HG03045 (cell line): ENCODE measurements at regions not wholly inside any gene's neighbourhood (a gene's known extent, or its start where the extent isn't known, plus 50 kb on each side); places are given as distances from the start of the nearest gene placed in this dataset.
"Not testable (repeated sequence)": the region's sequence is repeated elsewhere in the genome, so short reads cannot be mapped to it uniquely, and the experiment has no call there.

Experiments
- ATAC-seq: cut with Tn5 transposase; IDR thresholded peaks from one replicate; pipeline ENCODE4 v1.9.1; 2021; ENCODE audit warnings: mild to moderate bottlenecking, moderate library complexity; ENCODE audit not compliant: unreplicated experiment

GRCh38 chr3:127520993-127521392 lies 69.5 kb downstream of the TPRA1 start:
- ATAC-seq = no peak

- ATAC-seq = no peak
Observed at GRCh38 chr3:127518456-127519081, 72.0 kb downstream of the TPRA1 start.

DNA sequence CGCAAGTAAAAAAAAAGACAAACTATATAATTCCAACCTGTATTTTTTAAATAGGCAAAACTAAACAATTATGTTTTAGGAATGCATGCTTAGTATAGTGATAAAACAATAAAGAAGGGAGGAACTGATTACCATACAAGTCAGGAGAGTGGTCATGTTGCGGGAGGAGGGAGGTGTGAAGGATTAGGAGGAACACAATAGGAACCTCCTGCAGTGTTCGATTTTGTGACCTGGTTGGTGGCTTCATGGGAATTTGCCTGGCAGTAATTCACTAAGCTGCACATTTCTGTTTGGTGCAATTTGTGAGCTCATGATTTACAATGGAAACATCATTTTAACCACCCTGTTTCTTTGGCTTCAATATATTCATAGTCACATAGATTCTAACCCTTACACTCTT lies 78.3 kb downstream of the TPRA1 start:
- no peak for ATAC-seq

GRCh38 chr3:127501177-127501576 lies 89.4 kb downstream of the TPRA1 start:
- no peak for ATAC-seq

GRCh38 chr3:127497676-127498075 lies 92.9 kb downstream of the TPRA1 start:
- ATAC-seq = no peak

- ATAC-seq = no peak
Observed at GRCh38 chr3:127497166-127497565, 93.4 kb downstream of the TPRA1 start.

DNA sequence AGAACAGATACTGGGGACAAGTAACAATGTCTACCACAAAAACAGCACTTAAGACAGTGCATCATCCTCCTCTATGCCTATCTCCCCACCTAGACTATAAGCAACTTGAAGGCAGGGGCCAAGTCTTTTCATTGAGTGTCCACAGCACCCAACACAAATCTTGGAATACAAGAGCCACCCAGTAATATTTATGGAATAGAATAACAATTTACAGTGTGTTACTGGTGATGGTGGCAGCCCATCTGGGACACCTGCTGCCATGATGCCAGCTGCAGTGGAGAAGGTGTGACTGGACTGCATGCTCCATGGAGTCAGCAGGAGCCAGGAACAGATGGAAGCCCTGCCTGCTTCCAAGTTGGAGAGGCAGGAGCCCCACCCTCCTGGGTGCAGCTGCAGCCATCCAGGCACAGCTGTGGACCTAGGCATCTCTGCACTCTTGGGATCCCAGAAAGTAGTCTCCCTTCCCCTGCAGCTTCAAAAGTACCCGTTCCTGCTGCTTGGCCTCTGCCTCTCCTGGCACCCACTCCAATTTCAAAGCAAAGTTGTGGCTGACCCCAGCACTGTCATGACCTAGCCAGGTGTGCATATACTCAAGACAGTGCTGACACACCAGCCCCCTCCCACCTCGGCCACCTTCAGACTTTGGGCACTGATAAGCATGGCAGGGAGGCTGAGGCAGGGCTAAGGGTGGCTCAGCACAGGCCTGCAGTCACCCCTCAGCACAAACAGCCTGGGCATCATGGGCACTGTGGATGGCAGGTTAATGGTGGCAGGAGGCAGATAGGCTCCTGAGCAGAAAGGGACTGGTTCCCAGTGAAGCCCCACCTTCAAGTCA lies 94.5 kb downstream of the TPRA1 start:
- no peak for ATAC-seq

DNA sequence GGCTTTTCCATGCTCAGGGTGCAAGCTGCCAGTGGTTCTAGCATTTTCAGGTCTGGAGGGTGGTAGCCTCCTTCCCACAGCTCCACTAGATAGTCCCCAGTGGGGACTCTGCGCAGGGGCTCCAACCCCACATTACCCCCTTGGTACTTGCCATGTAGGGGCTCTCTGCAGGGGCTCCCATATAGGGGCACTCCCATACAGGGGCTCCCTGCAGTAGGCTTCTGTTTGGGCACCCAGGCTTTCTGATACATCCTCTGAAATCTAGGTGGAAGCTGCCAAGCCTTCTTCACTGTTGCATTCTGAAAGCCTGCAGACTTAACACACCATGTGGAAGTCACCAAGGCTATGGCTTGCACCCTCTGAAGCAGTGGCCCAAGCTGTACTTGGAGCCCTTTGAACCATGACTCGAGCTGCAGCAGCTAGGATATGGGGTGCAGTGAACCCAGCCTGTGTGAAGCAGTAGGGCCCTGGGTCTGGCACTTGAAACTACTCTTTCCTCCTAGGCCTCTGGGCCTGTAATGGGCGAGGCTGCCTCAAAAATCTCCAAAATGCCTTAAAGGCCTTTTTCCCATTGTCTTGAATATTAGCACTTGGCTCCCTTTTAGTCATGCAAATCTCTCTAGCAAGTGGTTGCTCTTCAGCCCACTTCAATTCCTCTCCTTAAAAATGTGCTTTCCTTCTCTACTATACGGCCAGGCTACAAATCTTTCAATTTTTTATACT lies 96.4 kb downstream of the TPRA1 start:
- no peak for ATAC-seq

DNA sequence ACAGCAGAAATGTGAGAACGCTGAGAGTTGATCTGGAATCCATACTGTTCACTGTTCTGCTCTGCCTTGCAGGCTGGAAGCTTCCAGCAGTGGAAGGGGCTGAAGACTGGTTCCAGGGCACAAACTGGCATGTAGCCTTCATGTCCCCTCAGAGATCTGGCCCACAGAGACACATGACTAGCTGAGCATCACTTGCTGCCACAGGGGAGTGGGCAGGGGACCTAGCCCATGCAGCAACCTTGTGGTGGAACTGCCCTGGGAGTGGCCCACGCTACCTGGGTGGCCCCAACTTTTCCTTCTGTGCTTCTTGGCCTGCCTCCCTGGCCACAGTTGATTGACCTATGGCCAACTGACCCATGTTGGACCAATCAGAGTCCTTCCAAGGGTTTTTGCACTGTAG lies 98.1 kb downstream of the TPRA1 start:
- no peak for ATAC-seq

DNA sequence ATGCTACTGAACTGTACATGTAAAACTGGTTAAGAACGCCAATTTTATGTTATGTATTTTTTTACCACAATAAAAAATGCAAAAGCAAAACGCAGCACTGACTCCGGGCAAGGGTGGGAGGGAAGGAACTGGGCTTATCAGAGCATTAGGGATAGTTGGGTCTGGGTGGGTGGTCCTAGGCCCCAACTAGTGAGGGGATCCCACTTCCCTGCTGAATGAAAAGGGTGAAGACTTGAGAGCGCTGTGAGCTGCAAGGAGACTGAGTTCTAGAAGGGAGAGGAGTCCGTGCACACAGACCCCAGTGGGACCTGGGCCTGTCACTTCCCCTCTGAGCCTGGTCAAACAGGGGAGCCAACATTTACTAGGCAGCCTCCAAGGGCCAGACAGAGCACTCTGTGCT lies 98.6 kb downstream of the TPRA1 start:
- no peak for ATAC-seq

DNA sequence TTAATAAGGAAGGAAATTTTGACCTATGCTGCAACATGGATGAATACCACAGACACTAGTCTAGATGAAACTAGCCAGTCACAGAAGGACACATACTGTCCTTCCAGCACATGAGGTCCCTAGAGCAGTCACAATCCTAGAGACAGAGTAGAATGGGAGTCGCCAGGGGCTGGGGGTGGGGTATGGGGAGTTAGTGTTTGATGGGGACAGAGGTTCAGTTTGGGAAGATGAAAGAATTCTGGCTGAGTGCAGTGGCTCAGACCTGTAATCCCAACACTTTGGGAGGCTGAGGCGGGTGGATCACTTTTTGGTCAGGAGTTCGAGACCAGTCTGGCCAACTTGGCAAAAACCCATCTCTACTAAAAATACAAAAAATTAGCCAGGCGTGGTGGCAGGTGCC lies 99.2 kb downstream of the TPRA1 start:
- no peak for ATAC-seq

DNA sequence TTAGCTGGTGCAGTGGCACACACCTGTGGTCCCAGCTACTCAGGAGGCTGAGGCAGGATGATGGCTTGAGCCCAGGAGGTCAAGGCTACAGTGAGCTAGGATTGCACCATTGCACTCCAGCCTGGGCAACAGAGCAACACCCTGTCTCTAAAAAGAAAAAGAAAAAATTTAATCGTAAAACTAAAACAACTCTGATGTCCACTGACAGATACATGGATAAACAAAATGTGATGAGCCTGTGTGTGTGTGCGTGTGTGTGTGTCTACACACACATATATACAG lies 99.6 kb downstream of the TPRA1 start:
- ATAC-seq = not testable (repeated sequence)

GRCh38 chr3:127490271-127491023 lies 100.1 kb downstream of the TPRA1 start:
- no peak for ATAC-seq

DNA sequence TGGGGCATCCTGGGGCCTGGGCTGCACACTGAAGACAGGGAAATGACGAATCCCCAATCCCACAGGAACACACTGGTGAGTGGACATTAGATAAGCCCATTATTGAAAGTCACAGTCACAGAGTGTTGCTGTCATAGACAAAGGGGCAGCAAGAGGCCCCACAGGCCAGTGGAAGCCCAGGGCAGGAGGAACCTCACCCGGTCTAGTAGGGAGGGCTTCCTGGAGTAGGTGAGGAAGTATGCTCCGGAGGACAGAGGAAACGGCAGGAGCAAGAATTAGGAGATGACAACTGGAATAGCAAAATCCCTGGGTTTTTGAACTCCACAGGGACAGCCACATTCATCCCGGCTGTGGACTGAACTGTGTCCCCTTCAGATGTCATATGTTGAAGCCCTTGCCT lies 101.2 kb downstream of the TPRA1 start:
- ATAC-seq = no peak

DNA sequence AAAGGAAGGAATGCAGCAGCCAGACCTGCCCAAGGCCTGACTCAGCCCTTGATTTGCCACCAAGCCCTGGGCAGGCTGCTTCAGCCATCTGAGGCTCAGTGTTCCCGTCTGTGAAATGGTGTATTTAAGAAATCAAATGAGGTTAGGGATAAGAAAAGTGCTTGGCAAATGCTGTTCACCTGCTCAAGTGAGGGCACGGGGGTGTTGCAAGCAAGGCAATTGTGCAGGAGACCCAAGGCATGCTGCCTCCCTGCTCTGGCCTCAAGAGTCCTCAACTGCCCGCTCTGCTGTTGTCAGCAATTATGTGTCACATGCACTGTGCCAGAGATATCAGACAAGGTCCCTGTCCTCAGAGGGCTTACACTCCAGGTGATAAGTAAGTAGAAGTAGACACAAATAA lies 101.8 kb downstream of the TPRA1 start:
- no peak for ATAC-seq

DNA sequence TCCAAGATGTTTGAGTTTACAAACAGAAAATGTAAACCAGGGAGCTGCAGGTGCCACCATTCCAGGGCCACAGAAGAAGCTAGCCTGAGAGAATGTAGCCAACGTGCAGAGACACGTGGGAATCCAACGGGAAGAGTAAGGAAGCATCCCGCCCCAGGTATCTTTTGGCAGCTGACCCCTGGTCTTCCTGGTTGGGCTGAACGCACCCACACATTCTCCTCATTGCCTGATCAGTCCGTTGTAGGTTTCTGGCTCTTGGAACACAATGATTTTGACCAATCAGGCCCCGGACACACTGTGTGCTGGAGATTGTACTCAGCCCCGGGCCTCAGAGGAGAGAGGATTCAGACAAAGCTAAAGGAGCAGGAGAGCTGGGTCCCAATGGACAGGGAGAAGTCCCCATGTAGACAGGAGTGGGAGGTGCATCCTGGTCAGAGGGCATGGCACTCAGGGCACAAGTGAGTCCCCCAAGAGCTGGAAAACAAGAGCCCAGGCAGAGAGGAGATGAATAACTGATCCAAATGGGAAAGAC lies 102.3 kb downstream of the TPRA1 start:
- no peak for ATAC-seq

- no peak for ATAC-seq
Observed at GRCh38 chr3:127487196-127487595, 103.3 kb downstream of the TPRA1 start.

DNA sequence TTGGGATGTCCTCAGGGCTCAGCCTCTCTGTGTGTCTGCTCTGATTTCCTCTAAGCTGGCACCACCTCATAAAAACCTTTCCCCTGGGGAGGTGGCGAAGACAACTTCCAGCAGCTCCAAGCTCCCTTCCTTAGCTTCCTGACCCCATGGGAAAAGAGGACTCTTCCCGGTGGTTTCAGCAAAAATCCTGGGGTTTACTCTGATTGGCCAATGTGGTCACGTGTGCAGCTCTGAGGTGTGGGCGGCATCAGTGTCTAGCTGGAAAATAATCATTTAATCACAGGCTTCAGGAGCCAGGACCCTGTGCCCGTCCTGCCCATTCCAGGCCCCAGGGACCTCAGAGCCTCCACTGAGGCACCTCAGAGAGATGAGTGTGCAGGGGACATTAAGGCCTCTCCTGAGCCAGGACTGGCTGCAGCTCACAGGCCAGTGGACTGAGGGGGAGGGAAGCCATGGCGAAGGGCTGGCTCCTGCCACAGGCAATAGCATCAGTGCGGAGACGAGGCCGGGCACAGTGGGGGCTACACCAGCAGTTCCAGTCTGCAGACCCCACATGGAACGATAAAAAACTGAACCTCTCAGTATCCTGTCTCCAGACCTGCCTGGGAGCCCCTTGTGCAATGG lies 104.1 kb downstream of the TPRA1 start:
- ATAC-seq = no peak

GRCh38 chr3:127485396-127486170 lies 105.0 kb downstream of the TPRA1 start:
- no peak for ATAC-seq
